GM19035 (cell line): ENCODE measurements at regions not wholly inside any gene's neighbourhood (a gene's known extent, or its start where the extent isn't known, plus 50 kb on each side); places are given as distances from the start of the nearest gene placed in this dataset.
"Not testable (repeated sequence)": the region's sequence is repeated elsewhere in the genome, so short reads cannot be mapped to it uniquely, and the experiment has no call there.

Experiments
- ATAC-seq: cut with Tn5 transposase; IDR thresholded peaks from one replicate; pipeline ENCODE4 v1.9.1; 2021; ENCODE audit not compliant: unreplicated experiment

GRCh38 chr4:165548702-165549101 lies 169.9 kb downstream of the CPE start:
- ATAC-seq = no peak

- no peak for ATAC-seq
Observed at GRCh38 chr4:165553221-165553810, 174.5 kb downstream of the CPE start.

- ATAC-seq = no peak
Observed at GRCh38 chr4:165555302-165555701, 176.5 kb downstream of the CPE start.

GRCh38 chr4:165556383-165556782 lies 177.6 kb downstream of the CPE start:
- ATAC-seq = no peak

- no peak for ATAC-seq
Observed at GRCh38 chr4:165560941-165561340, 182.1 kb downstream of the CPE start.

- no peak for ATAC-seq
Observed at GRCh38 chr4:165563851-165564250, 185.0 kb downstream of the CPE start.

GRCh38 chr4:165569031-165569430 lies 190.2 kb downstream of the CPE start:
- ATAC-seq = no peak

- not testable (repeated sequence) for ATAC-seq
Observed at GRCh38 chr4:165571476-165571875, 192.7 kb downstream of the CPE start.

- ATAC-seq = no peak
Observed at GRCh38 chr4:165580351-165580905, 201.6 kb downstream of the CPE start.

GRCh38 chr4:165583341-165583740 lies 204.5 kb downstream of the CPE start:
- no peak for ATAC-seq

GRCh38 chr4:165584916-165585315 lies 206.1 kb downstream of the CPE start:
- no peak for ATAC-seq

GRCh38 chr4:165588534-165589315 lies 209.9 kb downstream of the CPE start:
- no peak for ATAC-seq

GRCh38 chr4:165592386-165592785 lies 213.6 kb downstream of the CPE start:
- ATAC-seq = no peak

- ATAC-seq = no peak
Observed at GRCh38 chr4:165597581-165598480, 219.0 kb downstream of the CPE start.

- ATAC-seq = no peak
Observed at GRCh38 chr4:165600959-165601683, 222.3 kb downstream of the CPE start.

GRCh38 chr4:165602621-165603020 lies 223.8 kb downstream of the CPE start:
- no peak for ATAC-seq

GRCh38 chr4:165604181-165604580 lies 225.4 kb downstream of the CPE start:
- ATAC-seq = no peak

GRCh38 chr4:165605811-165606210 lies 227.0 kb downstream of the CPE start:
- no peak for ATAC-seq

- no peak for ATAC-seq
Observed at GRCh38 chr4:165606465-165607205, 227.8 kb downstream of the CPE start.

- no peak for ATAC-seq
Observed at GRCh38 chr4:165609653-165610052, 230.8 kb downstream of the CPE start.
